C4-2B (cell line): ENCODE measurements at regions not wholly inside any gene's neighbourhood (a gene's known extent, or its start where the extent isn't known, plus 50 kb on each side); places are given as distances from the start of the nearest gene placed in this dataset.
"Not testable (repeated sequence)": the region's sequence is repeated elsewhere in the genome, so short reads cannot be mapped to it uniquely, and the experiment has no call there.

Source experiments
- H3K27ac ChIP-seq: fragments of 450-650 bp; 2 replicates; pipeline ENCODE4 v1.5.1; 2017
- ZFX ChIP-seq: fragments of 450-650 bp; IDR thresholded peaks from 2 replicates; pipeline ENCODE4 v1.6.1; 2017
- TF ChIP-seq, protein P1 (sequence below): fragments of 450-650 bp; conservative IDR thresholded peaks from 2 replicates; pipeline ENCODE4 v1.5.1; 2017; ENCODE audit warnings: mild to moderate bottlenecking

DNA sequence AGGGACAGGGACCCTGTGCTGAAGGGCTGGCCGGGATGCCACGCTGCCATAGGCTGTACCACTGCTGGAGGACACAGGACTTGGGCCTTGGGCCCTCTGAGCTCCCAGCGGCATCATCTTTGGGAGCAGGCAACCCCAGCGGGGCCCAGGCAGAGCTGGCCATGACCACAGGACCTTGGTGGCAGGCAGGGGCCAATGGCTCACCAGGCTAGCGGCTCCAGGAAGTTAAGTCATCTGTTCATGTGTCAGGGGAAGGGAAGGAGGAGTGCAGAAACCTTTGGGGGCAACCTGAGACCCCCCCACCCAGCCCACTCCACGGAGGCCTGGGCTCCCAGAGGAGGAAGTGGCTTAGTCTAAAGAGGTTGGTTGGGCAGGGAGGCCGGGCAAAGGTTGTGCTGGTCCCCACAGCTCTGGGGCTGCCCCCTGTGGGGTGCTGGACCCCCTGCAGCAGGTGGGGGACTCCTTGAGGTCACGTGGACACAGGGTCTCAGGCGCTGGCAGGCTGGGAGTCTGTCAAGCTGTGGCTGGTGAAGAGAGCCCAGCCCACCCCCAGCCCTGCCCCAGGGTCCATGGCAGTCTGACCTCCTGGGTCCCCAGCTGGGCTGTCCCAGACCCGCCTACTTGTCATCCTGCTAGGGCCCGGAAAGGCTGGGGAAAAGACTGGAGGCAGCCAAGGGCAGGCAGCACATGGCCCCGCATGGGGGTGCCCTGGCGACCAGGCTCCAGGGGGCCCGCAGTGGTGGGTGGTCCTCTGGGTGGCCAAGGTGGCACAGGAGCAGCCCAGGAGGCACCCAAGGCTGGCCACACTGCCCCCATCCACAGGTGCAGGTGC lies 184.3 kb downstream of the IGLL1 start:
- TF ChIP-seq, protein P1, sequence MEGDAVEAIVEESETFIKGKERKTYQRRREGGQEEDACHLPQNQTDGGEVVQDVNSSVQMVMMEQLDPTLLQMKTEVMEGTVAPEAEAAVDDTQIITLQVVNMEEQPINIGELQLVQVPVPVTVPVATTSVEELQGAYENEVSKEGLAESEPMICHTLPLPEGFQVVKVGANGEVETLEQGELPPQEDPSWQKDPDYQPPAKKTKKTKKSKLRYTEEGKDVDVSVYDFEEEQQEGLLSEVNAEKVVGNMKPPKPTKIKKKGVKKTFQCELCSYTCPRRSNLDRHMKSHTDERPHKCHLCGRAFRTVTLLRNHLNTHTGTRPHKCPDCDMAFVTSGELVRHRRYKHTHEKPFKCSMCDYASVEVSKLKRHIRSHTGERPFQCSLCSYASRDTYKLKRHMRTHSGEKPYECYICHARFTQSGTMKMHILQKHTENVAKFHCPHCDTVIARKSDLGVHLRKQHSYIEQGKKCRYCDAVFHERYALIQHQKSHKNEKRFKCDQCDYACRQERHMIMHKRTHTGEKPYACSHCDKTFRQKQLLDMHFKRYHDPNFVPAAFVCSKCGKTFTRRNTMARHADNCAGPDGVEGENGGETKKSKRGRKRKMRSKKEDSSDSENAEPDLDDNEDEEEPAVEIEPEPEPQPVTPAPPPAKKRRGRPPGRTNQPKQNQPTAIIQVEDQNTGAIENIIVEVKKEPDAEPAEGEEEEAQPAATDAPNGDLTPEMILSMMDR = no peak
- no peak for TF ChIP-seq ZFX

DNA sequence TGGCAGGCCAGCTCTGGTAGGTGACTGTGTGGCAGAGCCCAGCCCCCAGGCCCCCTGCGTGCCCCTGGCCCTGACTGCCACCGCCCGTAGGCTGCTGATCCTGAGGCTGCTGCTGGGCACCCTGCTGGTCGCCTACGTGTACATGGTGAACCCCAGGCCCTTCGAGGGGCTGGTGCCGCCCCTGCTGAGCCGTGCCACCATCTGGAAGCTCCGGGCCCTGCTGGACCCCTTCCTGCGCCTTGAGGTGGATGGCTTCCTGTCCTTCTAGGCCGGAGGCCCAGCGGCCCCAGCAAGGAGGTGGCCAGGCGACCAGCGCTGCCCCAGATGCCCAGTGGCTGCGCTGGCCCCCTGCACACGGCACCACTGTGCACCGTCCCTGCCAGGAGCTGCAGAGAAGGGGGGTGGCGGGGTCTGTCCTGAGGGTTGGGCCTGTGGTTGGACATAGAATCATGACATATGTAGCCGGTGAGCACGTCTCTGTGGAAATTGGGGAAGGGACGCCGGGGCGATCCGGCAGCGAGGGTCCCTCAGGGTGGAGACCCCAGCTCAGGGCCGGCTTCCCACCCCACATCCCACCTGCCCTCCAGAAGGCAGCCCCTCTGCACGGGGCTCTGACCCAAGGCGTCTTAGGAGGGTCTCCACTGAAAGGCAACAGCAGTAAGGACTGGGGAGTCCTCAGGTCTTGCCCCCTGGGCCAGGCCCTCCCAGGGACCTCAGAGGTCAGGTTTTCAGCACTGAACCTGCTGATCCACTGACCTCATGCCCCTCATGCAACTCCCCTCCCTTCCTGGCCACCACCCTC lies 185.4 kb downstream of the IGLL1 start:
- no peak overlapping the region for H3K27ac ChIP-seq
- no peak for TF ChIP-seq ZFX
- TF ChIP-seq, protein P1 = no peak

More for the DNA sequence above, 184.3 kb downstream of the IGLL1 start:
- no peak overlapping the region for H3K27ac ChIP-seq

DNA sequence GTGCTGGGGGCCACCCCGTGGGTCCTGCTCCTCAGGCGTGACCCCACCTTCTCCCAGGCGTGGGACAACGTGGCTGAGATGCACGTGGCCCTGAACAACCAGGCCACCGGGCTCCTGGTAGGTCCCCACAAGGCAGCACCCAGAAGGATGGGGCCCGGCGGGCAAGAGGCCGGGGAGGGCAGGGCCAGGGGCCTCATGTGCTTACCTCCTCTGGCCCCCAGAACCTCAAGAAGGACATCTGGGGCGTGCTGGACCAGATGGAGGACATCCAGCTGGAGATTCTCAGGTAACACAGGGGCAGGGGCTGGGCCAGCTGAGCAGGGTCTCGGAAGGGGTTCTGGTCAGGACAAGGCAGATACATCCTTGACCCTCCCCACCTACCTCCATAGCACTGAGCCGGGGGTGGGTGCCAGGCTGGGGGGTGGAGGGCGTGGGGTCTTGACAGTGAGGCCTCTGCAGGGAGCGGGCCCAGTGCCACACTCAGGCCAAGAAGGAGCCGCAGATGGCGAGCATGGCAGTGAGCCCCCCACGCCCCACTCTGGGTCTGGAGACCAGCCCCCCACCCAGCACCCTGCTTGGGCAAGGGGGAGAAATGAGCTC lies 186.3 kb downstream of the IGLL1 start:
- TF ChIP-seq, protein P1 = no peak
- TF ChIP-seq ZFX = no peak
- H3K27ac ChIP-seq = no peak overlapping the region

DNA sequence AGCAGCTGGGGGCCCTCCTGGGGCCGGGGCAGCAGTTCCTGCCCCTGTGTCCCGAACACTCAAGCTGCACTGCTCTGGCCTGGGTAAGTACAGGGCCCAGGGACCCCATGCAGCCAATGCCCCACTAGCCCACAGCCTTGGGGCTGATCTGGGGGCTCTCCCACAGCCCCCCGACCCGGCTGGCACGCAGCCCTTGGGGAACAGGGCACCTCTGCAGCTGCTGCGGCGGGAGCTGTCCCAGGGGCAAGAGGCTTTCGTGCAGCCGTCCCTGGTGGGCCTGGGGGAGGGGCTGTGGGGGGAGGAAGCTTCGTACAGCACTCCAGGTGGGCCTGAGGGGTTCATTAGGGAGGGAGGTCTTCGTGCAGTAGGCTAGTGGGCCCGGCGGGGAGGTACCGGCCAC lies 186.9 kb downstream of the IGLL1 start:
- not testable (repeated sequence) for H3K27ac ChIP-seq

DNA sequence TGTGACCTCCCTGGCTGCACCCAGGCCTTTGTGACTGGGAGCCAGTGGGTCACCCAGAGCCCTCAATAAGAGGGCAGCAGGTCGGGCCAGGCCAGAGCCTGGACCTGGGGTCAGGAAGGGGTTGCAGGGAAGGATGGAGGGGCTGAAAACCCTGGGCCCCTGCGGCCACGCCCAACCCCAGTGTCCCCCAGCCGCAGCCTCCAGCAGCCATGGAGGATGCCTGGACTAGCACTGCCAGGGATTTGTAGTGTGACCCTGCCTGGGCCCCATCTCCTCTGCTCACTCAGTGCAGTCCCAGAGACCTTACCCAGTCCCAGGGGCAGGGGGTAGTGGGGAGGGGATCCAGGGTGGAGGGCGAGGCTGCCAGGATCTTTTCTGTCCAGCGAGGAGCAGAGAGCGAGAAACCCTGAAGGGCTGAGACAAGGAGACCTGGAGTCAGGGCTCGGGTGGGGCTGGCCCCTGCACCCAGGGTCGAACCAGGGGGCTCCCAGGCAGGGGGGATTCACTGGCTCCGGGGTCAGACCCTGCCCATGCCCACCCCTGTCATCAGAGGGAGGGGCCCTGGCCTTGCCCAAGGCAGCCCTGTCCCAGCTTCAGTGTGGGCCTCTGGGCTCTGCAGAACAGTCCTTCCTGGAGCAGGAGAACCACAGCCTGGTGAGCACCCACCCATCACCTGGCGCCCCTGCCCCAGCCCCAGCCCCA lies 187.5 kb downstream of the IGLL1 start:
- H3K27ac ChIP-seq = no peak overlapping the region
- TF ChIP-seq, protein P1 = no peak
- TF ChIP-seq ZFX = no peak

DNA sequence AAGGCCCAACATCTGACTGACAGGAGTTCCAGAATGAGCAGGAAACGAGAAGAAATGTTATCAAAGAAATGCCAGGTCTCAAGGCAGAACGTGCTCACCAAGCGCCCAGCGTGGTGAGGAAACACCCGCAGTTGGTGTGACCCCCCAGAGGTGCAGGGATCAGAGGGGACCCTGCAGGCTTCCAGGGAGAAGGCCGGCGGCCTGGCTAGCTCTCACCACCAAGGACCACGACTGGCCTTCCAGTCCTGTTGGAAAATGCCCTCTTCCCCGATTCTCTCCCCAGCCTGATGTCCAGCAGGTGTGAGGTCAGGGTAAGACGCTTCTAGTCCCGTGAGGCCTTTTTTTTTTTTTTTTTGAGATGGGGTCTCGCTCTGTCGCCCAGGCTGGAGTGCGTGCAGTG lies 189.1 kb downstream of the IGLL1 start:
- TF ChIP-seq, protein P1 = no peak
- TF ChIP-seq ZFX = no peak
- no peak overlapping the region for H3K27ac ChIP-seq

DNA sequence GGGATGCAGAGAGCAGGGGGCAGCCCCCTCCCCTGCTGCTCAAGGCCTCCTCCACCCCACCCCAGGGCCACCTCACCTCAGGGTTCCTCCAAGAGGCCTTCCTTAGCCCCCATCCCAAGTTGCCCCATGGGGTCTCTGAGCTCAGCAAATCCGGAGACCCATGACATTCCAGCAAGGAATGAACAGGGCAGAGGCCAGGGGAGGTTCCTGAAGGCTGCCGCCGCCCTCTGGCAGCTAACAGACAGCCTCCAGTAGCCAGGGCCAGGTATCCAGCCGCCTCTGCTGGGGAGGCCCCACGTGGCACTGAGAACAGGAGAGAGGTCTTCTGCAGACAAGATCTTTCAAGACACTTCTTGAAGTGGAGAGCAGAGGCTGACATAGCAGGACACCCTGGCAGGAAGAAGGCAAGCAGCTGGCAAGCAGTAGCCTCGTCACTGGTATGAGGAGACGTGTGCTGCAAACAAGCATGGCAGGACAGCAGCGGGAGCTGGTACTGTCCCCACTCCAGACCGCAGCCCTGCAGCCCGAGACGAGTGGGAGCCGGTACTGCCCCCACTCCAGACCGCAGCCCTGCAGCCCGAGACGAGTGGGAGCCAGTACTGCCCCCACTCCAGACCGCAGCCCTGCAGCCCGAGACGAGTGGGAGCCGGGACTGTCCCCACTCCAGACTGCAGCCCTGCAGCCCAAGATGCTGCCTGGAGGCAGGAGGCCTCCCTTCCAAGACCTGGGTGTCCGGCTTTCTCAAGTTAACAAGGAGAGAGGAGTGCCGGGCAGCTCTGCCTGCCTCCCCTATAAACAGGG lies 190.6 kb downstream of the IGLL1 start:
- no peak for TF ChIP-seq ZFX
- TF ChIP-seq, protein P1 = no peak

More for the DNA sequence above, 190.6 kb downstream of the IGLL1 start:
- no peak overlapping the region for H3K27ac ChIP-seq
